GM08714 (cell line): ENCODE measurements at regions not wholly inside any gene's neighbourhood (a gene's known extent, or its start where the extent isn't known, plus 50 kb on each side); places are given as distances from the start of the nearest gene placed in this dataset.
"Not testable (repeated sequence)": the region's sequence is repeated elsewhere in the genome, so short reads cannot be mapped to it uniquely, and the experiment has no call there.

Experiments used
- H3K4me3 ChIP-seq: fragments of 200-500 bp; sonication (Bioruptor generic); 2 replicates; pipeline ENCODE4 v1.5.1; 2014; ENCODE audit warnings: mild to moderate bottlenecking, low read length, inconsistent platforms
- ZNF274 ChIP-seq: IDR thresholded peaks from 2 replicates; pipeline ENCODE4 v1.6.1; 2012; ENCODE audit warnings: mild to moderate bottlenecking, low read depth, low read length

- TF ChIP-seq ZNF274: no peak
- H3K4me3 ChIP-seq: no peak overlapping the region
Measured at GRCh38 chr6:8639928-8640649, 204.7 kb upstream of the SLC35B3 start.

GRCh38 chr6:8637896-8638597, 202.7 kb upstream of the SLC35B3 start:
- no peak for TF ChIP-seq ZNF274
- H3K4me3 ChIP-seq: no peak overlapping the region

- no peak for TF ChIP-seq ZNF274
- no peak overlapping the region for H3K4me3 ChIP-seq
Measured at GRCh38 chr6:8633762-8634161, 198.4 kb upstream of the SLC35B3 start.

- no peak overlapping the region for H3K4me3 ChIP-seq
- TF ChIP-seq ZNF274: no peak
Measured at GRCh38 chr6:8628736-8629135, 193.4 kb upstream of the SLC35B3 start.

- no peak overlapping the region for H3K4me3 ChIP-seq
- TF ChIP-seq ZNF274: no peak
Measured at GRCh38 chr6:8628063-8628462, 192.7 kb upstream of the SLC35B3 start.

- no peak for TF ChIP-seq ZNF274
- no peak overlapping the region for H3K4me3 ChIP-seq
Measured at GRCh38 chr6:8627085-8627861, 191.9 kb upstream of the SLC35B3 start.

GRCh38 chr6:8624665-8625064, 189.3 kb upstream of the SLC35B3 start:
- no peak for TF ChIP-seq ZNF274
- no peak overlapping the region for H3K4me3 ChIP-seq

GRCh38 chr6:8623441-8623840, 188.1 kb upstream of the SLC35B3 start:
- no peak for TF ChIP-seq ZNF274
- no peak overlapping the region for H3K4me3 ChIP-seq

- no peak overlapping the region for H3K4me3 ChIP-seq
- no peak for TF ChIP-seq ZNF274
Measured at GRCh38 chr6:8619853-8620252, 184.5 kb upstream of the SLC35B3 start.

GRCh38 chr6:8619408-8619807, 184.1 kb upstream of the SLC35B3 start:
- H3K4me3 ChIP-seq: not testable (repeated sequence)

GRCh38 chr6:8608737-8609136, 173.4 kb upstream of the SLC35B3 start:
- TF ChIP-seq ZNF274: no peak
- H3K4me3 ChIP-seq: no peak overlapping the region

GRCh38 chr6:8589941-8590729, 154.8 kb upstream of the SLC35B3 start:
- no peak for TF ChIP-seq ZNF274
- H3K4me3 ChIP-seq: no peak overlapping the region

GRCh38 chr6:8588176-8588575, 152.8 kb upstream of the SLC35B3 start:
- TF ChIP-seq ZNF274: no peak
- H3K4me3 ChIP-seq: no peak overlapping the region

- no peak overlapping the region for H3K4me3 ChIP-seq
- TF ChIP-seq ZNF274: no peak
Measured at GRCh38 chr6:8583291-8583690, 147.9 kb upstream of the SLC35B3 start.
